Activated CD8-positive, alpha-beta memory T cell treated with anti-CD3 and anti-CD28 coated beads, Interleukin-2, amount 50 U/mL, for 1 hour (primary cell): ENCODE measurements at regions not wholly inside any gene's neighbourhood (a gene's known extent, or its start where the extent isn't known, plus 50 kb on each side); places are given as distances from the start of the nearest gene placed in this dataset.
"Not testable (repeated sequence)": the region's sequence is repeated elsewhere in the genome, so short reads cannot be mapped to it uniquely, and the experiment has no call there.

Experiments used
- DNase-seq: peaks from one replicate; pipeline ENCODE4 v3.0.0-alpha.2; 2020; ENCODE audit errors: extremely low read depth

GRCh38 chr1:67530071-67530470, 99.9 kb upstream of the SERBP1 start:
- no peak for DNase-seq

- no peak for DNase-seq
Measured at GRCh38 chr1:67532452-67533216, 102.4 kb upstream of the SERBP1 start.

- DNase-seq = no peak
Measured at GRCh38 chr1:67534627-67535065, 104.4 kb upstream of the SERBP1 start.

- DNase-seq = no peak
Measured at GRCh38 chr1:67535474-67535873, 105.3 kb upstream of the SERBP1 start.

- no peak for DNase-seq
Measured at GRCh38 chr1:67536957-67537666, 106.9 kb upstream of the SERBP1 start.

- no peak for DNase-seq
Measured at GRCh38 chr1:67537667-67538018, 107.4 kb upstream of the SERBP1 start.

GRCh38 chr1:67540025-67540732, 110.0 kb upstream of the SERBP1 start:
- DNase-seq = no peak

GRCh38 chr1:67540733-67541125, 110.5 kb upstream of the SERBP1 start:
- no peak for DNase-seq

- DNase-seq = no peak
Measured at GRCh38 chr1:67542747-67543146, 112.5 kb upstream of the SERBP1 start.

GRCh38 chr1:67544921-67545320, 114.7 kb upstream of the SERBP1 start:
- no peak for DNase-seq

- DNase-seq = no peak
Measured at GRCh38 chr1:67545364-67545763, 115.2 kb upstream of the SERBP1 start.

GRCh38 chr1:67551375-67551774, 121.2 kb upstream of the SERBP1 start:
- DNase-seq = no peak

GRCh38 chr1:67552336-67552759, 122.1 kb upstream of the SERBP1 start:
- DNase-seq = no peak

- not testable (repeated sequence) for DNase-seq
Measured at GRCh38 chr1:67554204-67554603, 124.0 kb upstream of the SERBP1 start.

- no peak for DNase-seq
Measured at GRCh38 chr1:67555461-67556296, 125.5 kb upstream of the SERBP1 start.

- no peak for DNase-seq
Measured at GRCh38 chr1:67556297-67556900, 126.2 kb upstream of the SERBP1 start.

- DNase-seq = no peak
Measured at GRCh38 chr1:67557696-67558448, 127.1 kb upstream of the GADD45A start.

- no peak for DNase-seq
Measured at GRCh38 chr1:67558449-67559193, 126.4 kb upstream of the GADD45A start.

GRCh38 chr1:67559222-67559700, 125.7 kb upstream of the GADD45A start:
- no peak for DNase-seq
